HS-27A (cell line): ENCODE measurements at regions not wholly inside any gene's neighbourhood (a gene's known extent, or its start where the extent isn't known, plus 50 kb on each side); places are given as distances from the start of the nearest gene placed in this dataset.
A peak's percentile ranks its signal among the peaks of the same experiment; 100 is the strongest.
"Not testable (repeated sequence)": the region's sequence is repeated elsewhere in the genome, so short reads cannot be mapped to it uniquely, and the experiment has no call there.

Experiments used
- DNase-seq: peaks from one replicate; pipeline ENCODE4 v3.0.0-alpha.2; 2012; ENCODE audit warnings: low read depth, missing footprints

- DNase-seq = no peak
Observed at GRCh38 chr20:11686820-11687543, 230.7 kb upstream of the BTBD3 start.

- no peak for DNase-seq
Observed at GRCh38 chr20:11687546-11688292, 230.0 kb upstream of the BTBD3 start.

GRCh38 chr20:11689262-11689661 is 228.4 kb upstream of the BTBD3 start:
- DNase-seq = no peak

DNA sequence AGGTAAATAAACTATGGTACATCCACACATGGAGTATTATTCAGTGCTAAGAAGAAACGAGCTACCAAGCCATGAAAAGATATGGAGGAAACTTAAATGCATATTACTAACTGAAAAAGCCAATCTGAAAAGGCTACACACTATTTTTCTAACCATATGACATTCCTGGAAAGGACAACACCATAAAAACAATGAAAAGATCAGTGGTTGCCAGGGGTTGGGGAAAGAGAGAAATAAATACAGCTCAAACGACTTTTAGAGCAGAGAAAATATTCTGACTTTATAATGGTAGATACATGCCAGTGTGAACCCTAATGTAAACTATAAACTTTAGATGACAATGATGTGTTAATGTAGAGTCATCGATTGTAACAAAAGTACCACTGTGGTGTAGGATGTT is 225.9 kb upstream of the BTBD3 start:
- DNase-seq = no peak

GRCh38 chr20:11692567-11692966 is 225.1 kb upstream of the BTBD3 start:
- DNase-seq = no peak

GRCh38 chr20:11694467-11694866 is 223.2 kb upstream of the BTBD3 start:
- no peak for DNase-seq

- DNase-seq = no peak
Observed at GRCh38 chr20:11697055-11697454, 220.6 kb upstream of the BTBD3 start.

GRCh38 chr20:11697646-11698045 is 220.0 kb upstream of the BTBD3 start:
- no peak for DNase-seq

DNA sequence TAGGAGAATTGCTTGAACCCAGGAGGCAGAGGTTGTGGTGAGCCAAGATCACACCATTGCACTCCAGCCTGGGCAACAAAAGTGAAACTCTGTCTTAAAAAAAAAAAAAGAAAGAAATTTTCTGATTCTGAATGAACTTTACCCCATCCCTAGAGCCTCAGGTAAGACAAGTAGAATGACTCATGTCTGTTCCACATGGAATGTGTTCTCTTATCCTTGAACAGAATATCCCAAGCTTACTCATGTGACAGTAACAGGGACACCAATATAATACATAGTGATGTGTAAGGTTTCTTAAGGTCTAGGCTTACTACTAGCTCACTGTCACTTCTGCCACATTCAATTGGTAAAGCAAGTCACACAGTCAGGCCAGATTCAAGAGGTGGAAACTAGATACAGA is 219.6 kb upstream of the BTBD3 start:
- no peak for DNase-seq

DNA sequence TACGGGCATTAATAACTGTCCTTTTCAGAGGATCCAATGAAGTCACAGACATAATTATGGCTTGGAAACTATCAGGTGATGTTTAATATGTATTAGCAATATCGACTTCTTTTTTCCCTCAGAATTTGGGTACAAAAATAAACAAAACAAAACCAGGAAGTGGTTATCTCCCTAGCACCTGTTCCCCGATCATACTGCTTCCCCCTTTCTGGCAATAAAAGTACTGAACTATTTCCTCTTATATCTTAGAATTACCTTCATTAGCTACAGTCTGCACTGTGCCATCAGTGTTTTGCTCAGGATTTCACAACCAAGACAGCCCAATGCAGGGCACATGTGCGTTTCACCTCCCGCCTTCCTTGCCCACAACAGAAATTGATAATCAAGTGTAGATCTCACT is 216.9 kb upstream of the BTBD3 start:
- DNase-seq = no peak

DNA sequence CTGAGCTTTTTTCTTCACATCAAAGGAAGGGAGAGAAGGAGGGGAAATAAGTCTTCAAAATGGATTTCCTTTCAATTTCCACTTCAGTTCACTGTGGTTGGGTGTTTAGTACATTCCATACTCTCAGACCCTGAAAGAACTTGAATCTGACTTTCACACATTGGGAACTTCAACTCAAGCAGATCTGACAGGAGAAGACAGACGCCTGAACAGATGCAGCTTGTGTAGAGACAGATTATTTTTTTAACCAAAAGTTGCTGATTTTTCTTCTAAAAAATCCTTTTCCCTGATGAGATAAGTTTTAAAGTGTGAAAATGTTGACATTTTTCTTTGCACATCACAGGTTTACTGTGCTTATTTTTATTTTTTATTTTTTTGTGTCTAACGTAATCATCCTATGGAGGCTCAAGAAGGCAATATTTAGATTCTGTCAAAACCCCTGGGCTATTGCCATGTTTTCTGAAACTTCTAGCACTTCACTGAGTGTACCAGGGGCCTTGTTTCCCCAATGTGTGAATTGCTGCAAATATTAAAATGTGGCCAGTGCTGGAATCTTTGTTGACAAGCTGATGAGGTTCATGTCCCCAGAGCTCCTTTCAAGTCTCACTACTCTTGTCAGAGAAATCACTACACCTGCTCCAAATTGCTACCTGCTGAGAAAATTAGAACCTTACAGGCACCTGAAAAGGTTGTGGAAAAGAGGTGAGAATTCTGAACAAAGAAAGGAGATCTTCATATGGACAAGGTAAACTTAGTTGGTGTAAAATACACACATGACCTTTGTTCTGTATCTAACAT is 214.8 kb upstream of the BTBD3 start:
- DNase-seq = no peak

GRCh38 chr20:11705512-11705911 is 212.2 kb upstream of the BTBD3 start:
- DNase-seq = no peak

DNA sequence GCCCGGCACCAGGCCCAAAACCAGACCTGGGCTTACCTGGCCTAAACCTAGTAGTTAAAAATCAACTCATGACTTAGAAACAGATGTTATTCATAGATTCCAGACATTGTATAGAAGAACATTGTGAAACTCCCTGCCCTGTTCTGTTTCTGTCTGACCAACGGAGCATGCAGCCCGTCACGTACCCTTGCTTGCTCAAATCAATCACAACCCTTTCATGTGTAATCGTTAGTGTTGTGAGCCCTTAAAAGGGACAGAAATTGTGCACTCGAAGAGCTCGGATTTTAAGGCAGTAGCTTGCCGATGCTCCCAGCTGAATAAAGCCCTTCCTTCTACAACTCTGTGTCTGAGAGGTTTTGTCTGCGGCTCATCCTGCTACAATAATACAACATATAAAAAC is 209.5 kb upstream of the BTBD3 start:
- DNase-seq = not testable (repeated sequence)

- DNase-seq = no peak
Observed at GRCh38 chr20:11711214-11711613, 206.5 kb upstream of the BTBD3 start.

- no peak for DNase-seq
Observed at GRCh38 chr20:11712639-11713160, 205.0 kb upstream of the BTBD3 start.

- no peak for DNase-seq
Observed at GRCh38 chr20:11714886-11715285, 202.8 kb upstream of the BTBD3 start.

DNA sequence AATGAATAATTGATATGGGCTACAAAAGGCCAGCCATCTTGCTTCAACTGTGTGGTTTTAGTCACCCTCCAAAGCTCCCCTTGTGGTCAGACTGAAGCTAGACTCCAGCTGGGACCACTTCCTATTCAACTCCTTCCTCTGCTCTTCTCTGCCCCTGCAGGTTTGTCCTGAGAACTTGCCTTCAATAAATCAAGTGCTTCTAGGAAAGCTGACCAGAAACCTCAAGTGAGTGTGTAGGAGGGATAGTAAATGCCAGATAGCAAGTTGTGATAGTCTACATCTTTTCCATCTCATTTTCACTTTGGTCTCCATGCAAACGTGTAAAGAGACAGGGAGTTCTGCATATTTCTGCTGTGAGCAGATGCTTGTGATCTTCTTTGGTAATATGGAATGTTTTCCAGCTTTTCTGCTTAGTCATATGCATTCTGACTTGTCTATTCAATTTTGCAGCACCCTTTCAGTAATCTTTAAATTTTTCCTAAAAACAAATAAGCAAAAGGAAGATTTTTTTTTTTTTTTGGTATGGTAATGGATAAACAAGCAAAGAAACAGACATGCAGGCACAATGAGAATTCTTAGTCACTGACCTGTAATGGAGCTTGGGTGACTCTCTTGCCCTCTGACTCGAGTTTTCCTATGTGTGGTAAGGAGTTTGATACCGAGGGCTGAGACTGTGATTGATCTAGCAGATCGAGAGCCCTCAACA is 201.3 kb upstream of the BTBD3 start:
- DNase-seq = peak; percentile 67

- DNase-seq = no peak
Observed at GRCh38 chr20:11716945-11717248, 200.8 kb upstream of the BTBD3 start.

DNA sequence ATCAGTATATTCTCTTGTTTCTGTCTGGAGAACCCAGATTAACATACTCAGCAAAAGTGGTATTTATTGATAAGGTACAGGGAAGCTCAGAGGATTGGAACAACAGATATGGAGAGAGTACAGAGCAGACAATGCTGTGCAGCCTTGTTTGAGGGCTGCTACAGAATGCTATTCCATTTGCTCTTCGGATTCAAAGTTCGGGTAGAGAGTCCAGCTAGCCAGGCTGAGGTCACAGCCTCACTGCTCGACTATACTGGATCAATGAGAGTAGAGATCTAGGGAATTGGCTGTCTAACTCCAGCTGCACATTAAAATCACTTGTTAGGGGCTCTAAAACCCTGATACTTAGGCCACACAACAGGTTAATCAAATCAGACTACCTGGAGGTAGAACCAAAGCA is 200.1 kb upstream of the BTBD3 start:
- DNase-seq = no peak

DNA sequence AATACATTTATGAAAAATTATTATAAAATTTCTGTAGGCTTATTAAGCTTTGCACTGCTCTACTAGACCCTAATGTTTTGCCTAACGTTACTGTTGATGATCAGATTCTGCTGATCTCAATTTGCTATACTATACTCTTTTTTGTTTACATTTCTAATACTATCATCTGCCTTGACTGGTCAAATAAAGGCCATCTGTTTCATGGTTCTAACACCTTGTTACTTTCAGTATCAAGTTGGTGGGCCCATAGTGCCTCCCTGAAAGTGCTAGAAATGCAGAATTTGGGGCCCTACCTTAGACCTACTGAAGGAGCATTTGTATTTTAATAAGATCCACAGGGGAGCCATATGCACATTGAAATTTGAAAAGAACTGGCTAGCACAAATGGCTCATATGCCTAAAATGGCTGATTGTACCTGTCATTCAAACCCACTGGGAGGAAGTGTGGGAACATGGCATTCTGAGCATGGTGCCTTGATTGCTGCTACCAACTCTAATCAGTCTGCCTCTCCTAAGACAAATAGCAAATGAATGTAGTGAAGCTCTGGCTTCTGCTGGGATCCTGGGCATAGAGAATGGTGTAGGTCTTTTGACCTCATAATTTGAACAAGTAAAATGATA is 199.1 kb upstream of the BTBD3 start:
- DNase-seq = no peak

DNA sequence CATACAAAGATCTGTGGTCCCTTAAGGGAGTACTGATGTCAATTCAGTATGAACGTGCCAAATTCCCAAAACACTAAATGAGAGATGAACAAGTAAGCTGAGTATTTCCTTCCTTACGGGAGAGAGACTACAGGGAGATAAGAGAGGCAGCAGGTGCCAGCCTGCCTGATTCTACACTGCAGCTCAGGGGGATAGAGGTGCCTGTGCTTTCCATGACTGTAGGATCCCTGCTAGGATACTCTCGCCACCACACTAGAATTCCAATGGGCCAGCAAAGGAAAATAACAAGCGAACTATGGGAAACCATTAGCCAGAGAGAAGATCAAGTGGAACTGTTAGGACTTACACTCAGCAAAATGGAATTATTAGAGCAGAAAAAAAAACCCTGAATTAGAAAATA is 198.5 kb upstream of the BTBD3 start:
- DNase-seq = no peak

DNA sequence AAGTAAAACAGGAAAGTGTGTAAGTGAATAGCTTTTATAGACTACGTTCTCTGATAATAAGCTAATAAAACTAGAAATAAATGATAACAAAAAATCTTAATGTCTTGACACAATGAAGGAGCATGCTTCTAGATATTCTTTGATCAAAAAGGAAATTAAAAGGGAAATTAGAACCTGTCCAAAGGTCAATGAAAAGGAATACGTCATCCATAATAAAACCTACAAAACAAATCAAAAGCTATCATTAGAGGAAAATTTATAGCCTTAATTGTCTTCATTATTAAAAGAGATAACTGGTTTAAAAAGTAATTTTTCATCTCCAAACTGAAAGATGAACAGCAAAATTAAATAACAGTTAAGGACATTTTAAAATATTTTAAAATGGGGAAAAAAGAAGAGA is 196.3 kb upstream of the BTBD3 start:
- no peak for DNase-seq
